ENCODE measurements at regions not wholly inside any gene's neighbourhood (a gene's known extent, or its start where the extent isn't known, plus 50 kb on each side); places are given as distances from the start of the nearest gene placed in this dataset.

DNA sequence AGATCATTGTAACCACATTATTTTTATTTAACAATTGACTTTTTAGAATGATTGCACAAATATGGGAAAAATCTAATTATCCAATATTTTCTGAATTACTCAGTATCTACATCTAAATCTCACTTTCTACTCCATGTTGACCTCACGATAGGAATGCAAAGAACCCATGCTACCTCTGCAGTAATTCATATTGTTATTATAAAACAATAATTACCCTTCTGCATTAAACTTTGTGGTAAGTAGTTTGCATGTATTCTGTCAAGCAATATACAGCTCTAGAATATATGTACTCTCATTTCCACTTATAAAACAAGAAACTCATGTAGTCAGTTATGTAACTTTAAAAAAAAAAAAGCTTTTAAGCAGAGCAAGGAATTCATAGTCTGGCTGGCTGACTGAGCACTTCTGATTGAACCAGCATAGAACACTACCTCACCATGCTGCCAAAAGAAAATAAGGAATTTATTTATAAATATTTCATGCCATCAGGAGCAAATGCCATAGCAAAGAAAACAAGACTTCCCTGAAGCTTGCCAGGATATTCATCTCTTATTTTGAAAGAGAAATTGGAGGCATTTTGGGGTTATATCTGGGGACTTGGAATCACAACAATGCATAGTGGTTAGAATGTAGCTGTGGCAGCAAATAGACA, 895.7 kb downstream of the XPNPEP1 start:
- 89% methylated on average over 1 of the region's 1 CpG; no CpG with 5 or more reads in 1 of the 2 experiments for WGBS, 2 experiments (ENCODE audit: extremely low coverage in 1 of 2, insufficient coverage in 1 of 2, insufficient read length in 1 of 2, insufficient replicate concordance in 2 of 2, low coverage in 1 of 2, low lambda C conversion rate in 2 of 2, missing lambda C conversion rate in 1 of 2)
- no peak overlapping the region for H4K5ac ChIP-seq (ENCODE audit: insufficient read length, low read depth, low read length)
- H3K79me1 ChIP-seq (ENCODE audit: low read depth, low read length) = no peaks in the 10 kb centered on the region
- no peak overlapping the region for H2BK120ac ChIP-seq (replicated peaks; ENCODE audit: low read depth, low read length)
- no peak overlapping the region for H3K27ac ChIP-seq (ENCODE audit: low read depth, low read length)
- no peak overlapping the region for H2BK5ac ChIP-seq (ENCODE audit: low read depth, low read length)
- peaks cover 0 to 1% (median 0%) of the 10 kb centered on the region in 4 experiments; a peak in 1 of 7 replicates for H3K27me3 ChIP-seq (replicated peaks in 1 of 4; ENCODE audit: control insufficient read depth in 3 of 4, extremely low read depth in 1 of 4, insufficient read depth in 3 of 4, low read length in 3 of 4)
- H3K9me3 ChIP-seq (ENCODE audit: insufficient read depth in 2 of 2, low read depth in 1 of 2, low read length in 1 of 2) = no peaks in the 10 kb centered on the region
- no peak overlapping the region for H2BK20ac ChIP-seq (ENCODE audit: low read length)
- FAIRE-seq (no peak), DNase-seq (ENCODE audit: low read depth in 1 of 2, low spot score in 2 of 2) (no peak)
- H3K14ac ChIP-seq (ENCODE audit: insufficient read length) = no peak overlapping the region
- H2AFZ ChIP-seq (ENCODE audit: low read length) = no peak overlapping the region
- H3K23ac ChIP-seq (ENCODE audit: insufficient read length) = no peak overlapping the region
- ChIA-PET CTCF (ENCODE audit: partially characterized antibody) (no interaction called here), POLR2A (ENCODE audit: partially characterized antibody) (no interaction called here)
- H4K20me1 ChIP-seq (replicated peaks in 1 of 2; ENCODE audit: control insufficient read depth in 1 of 2, insufficient read depth in 2 of 2, low read length in 2 of 2) = no peaks in the 10 kb centered on the region
- no peaks in the 10 kb centered on the region for H3K79me2 ChIP-seq (ENCODE audit: control insufficient read depth in 1 of 2, insufficient read depth in 2 of 2, low read length in 2 of 2)
- no peak overlapping the region for H3K4me2 ChIP-seq (ENCODE audit: insufficient read depth in 1 of 2, low read depth in 2 of 2, low read length in 2 of 2)
- no peaks in the 10 kb centered on the region for H3K23me2 ChIP-seq (ENCODE audit: low read depth, low read length)
- H2AK5ac ChIP-seq (ENCODE audit: low read depth, low read length) = no peak overlapping the region
- no peak overlapping the region for H4K91ac ChIP-seq (replicated peaks; ENCODE audit: insufficient read length, low read length)
- H3K4ac ChIP-seq (replicated peaks; ENCODE audit: insufficient read length, low read depth, low read length) = no peak overlapping the region
- H4K8ac ChIP-seq (ENCODE audit: extremely low read depth, insufficient read depth, low read length) = no peak overlapping the region
- H3K56ac ChIP-seq (replicated peaks; ENCODE audit: insufficient read length, low read depth, low read length) = no peak overlapping the region
- H3K4me1 ChIP-seq (replicated peaks in 1 of 4; ENCODE audit: control insufficient read depth in 3 of 4, insufficient read depth in 4 of 4, low read length in 3 of 4) = no peaks in the 10 kb centered on the region
- H3K9ac ChIP-seq (replicated peaks in 1 of 4; ENCODE audit: extremely low read depth in 1 of 4, low read depth in 3 of 4, low read length in 3 of 4) = no peak overlapping the region
- no peak overlapping the region for H2BK12ac ChIP-seq (ENCODE audit: low read depth, low read length)
- no peak overlapping the region for H3K4me3 ChIP-seq (ENCODE audit: extremely low read depth in 1 of 4, insufficient read depth in 2 of 4, low read depth in 3 of 4, low read length in 4 of 4)
- H3K36me3 ChIP-seq (ENCODE audit: control insufficient read depth in 2 of 4, insufficient read depth in 4 of 4, low read length in 3 of 4) = no peaks in the 10 kb centered on the region
- no peak overlapping the region for H2BK15ac ChIP-seq (ENCODE audit: low read length)
- no peak overlapping the region for H3K18ac ChIP-seq (ENCODE audit: extremely low read depth, low read length)
- no peak for TF ChIP-seq ATF3 (IDR thresholded peaks at IDR 0.05; ENCODE audit: insufficient read depth, low read depth, low read length)
- TF ChIP-seq BCL11A (IDR thresholded peaks at IDR 0.05; ENCODE audit: low read depth in 2 of 2, low read length in 2 of 2) = no peak
- no peak for TF ChIP-seq CREB1 (IDR thresholded peaks at IDR 0.05)
- no peak for TF ChIP-seq EZH2 (IDR thresholded peaks at IDR 0.05; ENCODE audit: low read depth, low read length, severe bottlenecking)
- TF ChIP-seq RNF2 (IDR thresholded peaks at IDR 0.05; ENCODE audit: borderline replicate concordance, low read depth, low read length, missing control alignments, poor library complexity, severe bottlenecking) = no peak
